ENCODE measurements at regions not wholly inside any gene's neighbourhood (a gene's known extent, or its start where the extent isn't known, plus 50 kb on each side); places are given as distances from the start of the nearest gene placed in this dataset.
A peak's percentile ranks its signal among the peaks of the same experiment; 100 is the strongest.

- Histone ChIP-seq H3K9me3 (no peaks in the 10 kb centered on the region), H3K4me3 (ENCODE audit: low read depth, low read length) (no peak overlapping the region), H3K27me3 (replicated peaks; ENCODE audit: control insufficient read depth, insufficient read depth, low read length) (no peaks in the 10 kb centered on the region), H3K36me3 (ENCODE audit: control insufficient read depth, insufficient read depth, low read length) (no peaks in the 10 kb centered on the region), H3K4me1 (peaks cover 23% of the 10 kb centered on the region)
- peak; percentile 45 to 64 for DNase-seq
- Mint-ChIP-seq H3K4me1 (ENCODE audit: low read depth, unreplicated experiment) (no peaks in the 10 kb centered on the region), H3K9me3 (ENCODE audit: unreplicated experiment) (no peaks in the 10 kb centered on the region), H3K4me3 (ENCODE audit: unreplicated experiment) (no peak overlapping the region), H3K27ac (ENCODE audit: unreplicated experiment) (no peak overlapping the region), H3K36me3 (ENCODE audit: insufficient read depth, unreplicated experiment) (no peaks in the 10 kb centered on the region), H3K27me3 (ENCODE audit: insufficient read depth, unreplicated experiment) (no peaks in the 10 kb centered on the region)
- intact Hi-C loops (cut with micrococcal nuclease; ENCODE audit: unreplicated experiment) = no loop called here
- TF ChIP-seq CTCF (IDR thresholded peaks at IDR 0.05; ENCODE audit: insufficient read depth in 1 of 2, low read depth in 1 of 2, low read length in 1 of 2, severe bottlenecking in 1 of 2, unreplicated experiment in 1 of 2) = no peak
- no TSS peak for BruUV-seq (replicated peaks)
- ChIA-PET CTCF (no interaction called here), POLR2A (no interaction called here)
Observed at GRCh38 chr2:8090748-8091700, 590.8 kb upstream of the ID2 start.

- no peaks in the 10 kb centered on the region for H3K27me3 ChIP-seq (replicated peaks; ENCODE audit: control insufficient read depth, insufficient read depth, low read length)
- H3K9me3 ChIP-seq = no peaks in the 10 kb centered on the region
- Mint-ChIP-seq H3K4me1 (ENCODE audit: low read depth, unreplicated experiment) (no peaks in the 10 kb centered on the region), H3K27me3 (ENCODE audit: insufficient read depth, unreplicated experiment) (no peaks in the 10 kb centered on the region), H3K4me3 (ENCODE audit: unreplicated experiment) (no peak overlapping the region), H3K36me3 (ENCODE audit: insufficient read depth, unreplicated experiment) (no peaks in the 10 kb centered on the region), H3K9me3 (ENCODE audit: unreplicated experiment) (no peaks in the 10 kb centered on the region), H3K27ac (ENCODE audit: unreplicated experiment) (no peak overlapping the region)
- no TSS peak for BruUV-seq (replicated peaks)
- CTCF ChIA-PET = no interaction called here
- H3K36me3 ChIP-seq (ENCODE audit: control insufficient read depth, insufficient read depth, low read length) = no peaks in the 10 kb centered on the region
- no peak overlapping the region for H3K4me3 ChIP-seq (ENCODE audit: low read depth, low read length)
- intact Hi-C loops (cut with micrococcal nuclease; ENCODE audit: unreplicated experiment) = no loop called here
- POLR2A ChIA-PET = no interaction called here
- peaks cover 10% of the 10 kb centered on the region; the same call in 1 of the 2 replicates for H3K4me1 ChIP-seq
- DNase-seq = no peak
- TF ChIP-seq CTCF (IDR thresholded peaks at IDR 0.05; ENCODE audit: insufficient read depth in 1 of 2, low read depth in 1 of 2, low read length in 1 of 2, severe bottlenecking in 1 of 2, unreplicated experiment in 1 of 2) = no peak
Observed at GRCh38 chr2:8094526-8094925, 587.3 kb upstream of the ID2 start.

GRCh38 chr2:8095978-8096377 is 585.9 kb upstream of the ID2 start:
- CTCF ChIA-PET = no interaction called here
- no peaks in the 10 kb centered on the region for H3K27me3 Mint-ChIP-seq (ENCODE audit: insufficient read depth, unreplicated experiment)
- no TSS peak for BruUV-seq (replicated peaks)

More at GRCh38 chr2:8095978-8096377, 585.9 kb upstream of the ID2 start:
- Histone ChIP-seq H3K36me3 (ENCODE audit: control insufficient read depth, insufficient read depth, low read length) (no peaks in the 10 kb centered on the region), H3K4me3 (ENCODE audit: low read depth, low read length) (no peak overlapping the region), H3K9me3 (no peaks in the 10 kb centered on the region), H3K27me3 (replicated peaks; ENCODE audit: control insufficient read depth, insufficient read depth, low read length) (no peaks in the 10 kb centered on the region), H3K4me1 (0 out of 2 replicates have a peak, but pooled peaks cover 4% of the 10 kb centered on the region)
- H3K4me3 Mint-ChIP-seq (ENCODE audit: unreplicated experiment) = no peak overlapping the region
- no peak for DNase-seq
- no peak overlapping the region for H3K27ac Mint-ChIP-seq (ENCODE audit: unreplicated experiment)
- no peaks in the 10 kb centered on the region for H3K9me3 Mint-ChIP-seq (ENCODE audit: unreplicated experiment)
- POLR2A ChIA-PET = no interaction called here
- intact Hi-C loops (cut with micrococcal nuclease; ENCODE audit: unreplicated experiment) = no loop called here
- H3K36me3 Mint-ChIP-seq (ENCODE audit: insufficient read depth, unreplicated experiment) = no peaks in the 10 kb centered on the region
- H3K4me1 Mint-ChIP-seq (ENCODE audit: low read depth, unreplicated experiment) = no peaks in the 10 kb centered on the region
- TF ChIP-seq CTCF (IDR thresholded peaks at IDR 0.05; ENCODE audit: insufficient read depth in 1 of 2, low read depth in 1 of 2, low read length in 1 of 2, severe bottlenecking in 1 of 2, unreplicated experiment in 1 of 2) = no peak

Data from Caco-2 (cell line).